GM18909 (cell line): ENCODE measurements at regions not wholly inside any gene's neighbourhood (a gene's known extent, or its start where the extent isn't known, plus 50 kb on each side); places are given as distances from the start of the nearest gene placed in this dataset.
A peak's percentile ranks its signal among the peaks of the same experiment; 100 is the strongest.
"Not testable (repeated sequence)": the region's sequence is repeated elsewhere in the genome, so short reads cannot be mapped to it uniquely, and the experiment has no call there.

Source experiments
- ATAC-seq: cut with Tn5 transposase; IDR thresholded peaks from one replicate; pipeline ENCODE4 v1.9.1; 2021; ENCODE audit warnings: mild to moderate bottlenecking; ENCODE audit not compliant: unreplicated experiment, poor library complexity

DNA sequence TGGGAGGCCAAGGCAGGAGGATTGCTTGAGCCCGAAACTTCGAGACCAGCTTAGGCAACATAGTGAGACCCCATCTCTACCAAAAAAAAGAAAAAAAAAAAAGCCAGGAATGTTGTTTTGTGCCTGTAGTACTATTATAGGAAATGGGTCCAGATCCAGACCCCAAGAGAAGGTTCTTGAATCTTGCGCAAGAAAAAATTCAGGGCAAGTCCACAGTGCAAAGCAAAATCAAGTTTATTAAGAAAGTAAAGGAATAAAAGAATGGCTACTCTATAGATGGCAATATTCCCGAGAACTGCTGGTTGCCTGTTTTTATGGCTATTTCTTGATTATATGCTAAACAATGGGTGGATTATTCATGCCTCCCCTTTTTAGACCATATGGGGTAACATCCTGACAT lies 51.2 kb upstream of the RDX start:
- no peak for ATAC-seq

DNA sequence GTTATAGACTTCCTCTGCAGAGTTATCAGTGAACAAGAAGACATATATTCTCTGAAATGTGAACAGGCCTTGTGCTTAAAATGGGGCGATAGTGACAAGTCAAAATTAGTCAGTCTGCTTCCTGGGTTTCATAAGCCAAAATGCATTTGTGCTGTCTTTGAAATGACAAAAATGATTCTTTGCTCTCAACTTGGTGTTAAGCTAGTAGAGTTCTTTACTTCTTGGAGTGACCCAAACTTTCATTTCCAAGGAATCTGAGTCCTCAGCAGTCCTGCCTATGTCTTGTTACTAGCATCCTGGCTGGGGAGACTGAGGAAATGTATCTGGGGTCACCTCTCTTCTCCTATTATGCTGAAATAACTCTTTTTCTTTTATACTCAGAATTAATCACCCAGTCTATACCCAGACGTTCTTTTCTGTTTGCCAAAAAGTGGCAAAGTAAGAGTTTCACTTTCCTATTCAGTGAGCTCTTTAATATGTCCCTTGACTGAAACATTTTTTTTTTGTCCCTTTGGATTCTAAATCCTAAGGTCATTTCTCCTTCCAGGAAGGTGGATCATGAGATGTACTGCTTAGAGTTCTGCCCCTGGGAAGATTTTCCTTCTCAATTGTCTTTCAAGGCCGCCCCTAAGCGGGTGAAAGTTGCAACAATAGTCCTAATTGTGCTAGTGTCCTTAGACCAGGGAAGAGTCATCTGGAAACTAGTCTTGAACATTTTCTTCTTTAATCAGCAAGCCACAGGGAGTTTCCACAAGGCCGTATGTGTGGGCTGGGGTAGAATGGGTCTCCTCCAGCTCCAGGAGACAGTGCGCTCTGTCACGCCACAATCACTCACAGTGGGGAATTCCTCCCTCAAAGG lies 53.0 kb upstream of the RDX start:
- peak; percentile 85 for ATAC-seq

DNA sequence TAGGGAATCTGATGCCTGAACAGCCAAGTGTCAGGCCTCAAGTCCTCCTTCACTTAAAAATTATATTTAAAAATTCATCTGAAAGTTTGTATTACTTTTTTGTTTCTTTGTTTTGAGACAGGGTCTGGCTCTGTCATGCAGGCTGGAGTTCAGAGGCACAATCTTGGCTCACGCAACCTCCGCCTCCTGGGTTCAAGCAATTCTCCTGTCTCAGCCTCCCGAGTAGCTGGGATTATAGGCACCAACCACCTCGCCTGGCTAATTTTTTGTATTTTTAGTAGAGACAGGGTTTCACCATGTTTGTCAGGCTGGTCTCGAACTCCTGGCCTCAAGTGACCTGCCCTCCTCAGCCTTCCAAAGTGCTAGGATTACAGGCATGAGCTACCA lies 53.6 kb upstream of the RDX start:
- ATAC-seq, result not testable (repeated sequence)

DNA sequence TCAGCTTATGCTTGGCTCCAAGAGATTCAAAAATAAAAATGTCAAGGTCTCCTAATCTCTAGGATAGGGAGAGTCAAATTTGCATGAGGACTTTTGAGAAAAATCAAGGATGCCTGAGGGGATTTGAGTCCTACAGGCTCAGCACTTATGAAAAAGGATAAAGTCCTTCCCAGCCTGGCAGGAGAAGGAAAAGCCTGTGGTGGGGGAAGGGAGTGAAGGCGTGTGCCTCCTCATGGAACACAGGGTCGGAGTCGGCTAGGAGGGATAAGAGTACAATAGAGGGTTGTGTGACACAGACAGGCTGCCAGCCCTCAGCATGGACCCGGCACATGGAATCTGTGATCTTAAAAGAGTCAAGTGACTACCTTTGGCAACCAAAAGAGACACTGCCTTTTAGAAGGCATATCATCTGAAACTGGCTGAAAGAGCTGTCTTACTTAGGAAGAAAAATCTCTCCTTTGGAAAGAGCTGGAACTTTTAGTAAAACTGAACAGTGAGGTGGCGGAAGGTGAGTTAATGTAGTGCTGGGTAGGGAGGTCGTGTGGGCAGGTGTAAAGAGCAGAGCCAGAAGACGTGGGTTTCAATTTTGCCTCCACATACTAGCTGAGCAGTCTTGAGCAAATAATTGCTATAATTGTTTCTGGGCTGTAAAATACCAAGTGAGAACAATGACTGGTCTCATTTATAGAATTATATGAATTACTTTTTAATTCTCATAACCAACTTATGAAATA lies 58.8 kb upstream of the RDX start:
- ATAC-seq, result no peak

DNA sequence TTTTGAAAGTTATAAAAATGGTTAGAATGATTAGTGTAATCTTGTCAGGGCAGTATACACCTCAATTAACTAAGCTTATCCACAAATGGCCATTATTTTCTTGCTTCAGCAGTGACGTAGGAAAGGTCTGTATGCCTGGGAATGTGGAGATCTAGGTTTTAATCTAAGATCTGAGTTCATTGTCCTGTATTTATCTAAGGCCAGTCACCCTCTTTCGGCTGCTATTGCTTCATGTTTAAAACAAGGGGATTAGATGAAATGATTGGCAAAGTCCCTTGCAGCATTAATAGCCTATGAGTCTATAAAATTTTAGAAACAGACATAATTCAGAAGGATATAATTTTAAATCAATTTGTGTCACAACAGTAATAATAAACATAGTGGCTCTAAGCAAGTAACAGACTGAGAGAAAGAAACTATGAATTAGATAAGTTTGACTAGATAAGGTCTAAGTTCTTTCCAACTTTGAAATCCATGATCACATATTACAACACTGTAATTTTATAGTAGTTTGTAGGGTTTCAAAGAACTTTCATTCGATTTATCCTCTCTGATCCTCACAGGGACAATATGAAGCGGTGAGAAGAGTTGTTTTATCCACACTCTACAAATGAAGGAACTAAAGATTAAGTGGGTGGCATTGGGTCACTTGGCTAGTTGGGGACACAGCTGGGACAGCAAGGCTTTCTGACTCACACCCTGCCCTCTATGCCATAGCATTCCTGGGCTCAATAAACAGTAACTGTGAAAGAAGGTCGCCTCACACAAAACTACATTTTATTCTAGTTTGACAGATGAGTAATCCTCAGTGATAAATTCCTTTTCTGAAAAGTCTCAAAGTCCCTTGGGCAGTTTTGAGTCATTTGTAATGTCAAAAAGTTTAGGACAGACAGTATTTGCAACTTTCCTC lies 60.6 kb upstream of the RDX start:
- ATAC-seq, result no peak

DNA sequence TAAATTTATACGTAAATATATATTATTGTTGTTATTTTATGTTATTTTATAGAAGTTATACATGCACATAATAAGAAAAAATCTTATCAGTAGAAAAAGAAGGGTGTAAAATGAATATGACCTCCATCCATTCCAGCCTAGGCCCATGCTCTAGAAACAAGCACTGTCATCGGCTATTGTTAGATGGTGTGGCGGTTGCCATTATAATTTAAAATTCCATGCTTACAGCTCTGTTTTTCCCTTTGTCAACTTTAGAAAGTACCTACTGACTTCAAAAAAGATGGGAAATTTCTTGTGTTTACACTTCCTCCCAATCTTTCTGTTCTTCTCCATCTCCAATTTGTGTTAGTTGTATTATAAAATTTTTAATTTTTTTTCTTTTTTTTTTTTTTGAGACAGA lies 61.9 kb upstream of the RDX start:
- ATAC-seq, result no peak

DNA sequence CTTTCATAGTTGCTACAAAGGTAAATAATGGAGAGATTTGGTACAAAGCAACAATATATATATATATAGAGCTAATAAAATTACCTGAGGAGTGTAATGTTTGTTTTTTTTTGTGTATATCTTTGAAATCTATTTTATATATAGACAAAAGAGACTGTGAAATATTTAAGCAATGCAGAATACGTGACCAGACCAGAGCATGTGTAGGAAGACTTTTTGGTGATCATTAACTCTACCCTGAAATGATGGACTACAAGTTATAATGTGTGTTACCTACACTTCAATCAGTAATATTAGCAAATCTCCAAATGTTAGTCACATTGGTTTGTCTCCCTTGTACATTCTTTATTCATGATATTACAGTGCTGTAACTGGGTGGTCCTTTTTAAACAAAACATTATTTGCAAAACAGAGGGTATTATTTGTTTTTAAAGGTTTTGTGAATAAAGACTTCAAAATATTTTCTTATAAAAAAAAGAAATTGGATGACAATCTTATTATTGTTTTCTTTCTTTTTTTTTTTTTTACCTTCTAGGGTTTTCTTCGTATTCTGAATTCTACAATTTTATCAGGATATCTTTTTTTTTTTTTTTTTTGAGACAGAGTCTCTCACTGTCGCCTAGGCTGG lies 64.5 kb upstream of the RDX start:
- ATAC-seq, result not testable (repeated sequence)

DNA sequence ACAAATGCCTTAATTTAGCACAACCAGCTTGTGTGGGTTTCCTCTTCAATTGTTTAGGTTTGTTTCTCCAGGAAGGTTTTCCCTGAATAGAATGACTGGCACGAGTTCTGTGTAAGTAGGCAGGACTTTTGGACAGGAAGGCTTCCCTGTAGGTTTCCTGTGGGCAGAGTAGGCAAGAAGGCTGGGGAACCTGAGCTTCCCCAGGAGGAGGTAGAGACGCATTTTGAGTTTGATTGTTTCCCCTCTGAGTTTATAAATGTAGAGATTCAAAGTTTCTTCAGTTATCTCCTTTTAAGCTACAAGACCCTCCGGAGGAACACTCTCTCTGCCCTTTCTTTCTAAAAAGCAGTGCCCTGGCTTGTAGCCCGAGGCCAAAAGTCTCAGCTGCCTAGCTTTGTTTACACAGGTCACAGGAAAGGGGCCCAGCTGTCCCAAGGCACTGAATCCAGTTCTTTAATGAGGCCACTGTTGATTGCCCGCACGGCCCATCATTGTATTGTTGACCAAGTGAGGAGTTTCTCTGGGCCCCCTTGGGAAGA lies 66.6 kb upstream of the RDX start:
- no peak for ATAC-seq

DNA sequence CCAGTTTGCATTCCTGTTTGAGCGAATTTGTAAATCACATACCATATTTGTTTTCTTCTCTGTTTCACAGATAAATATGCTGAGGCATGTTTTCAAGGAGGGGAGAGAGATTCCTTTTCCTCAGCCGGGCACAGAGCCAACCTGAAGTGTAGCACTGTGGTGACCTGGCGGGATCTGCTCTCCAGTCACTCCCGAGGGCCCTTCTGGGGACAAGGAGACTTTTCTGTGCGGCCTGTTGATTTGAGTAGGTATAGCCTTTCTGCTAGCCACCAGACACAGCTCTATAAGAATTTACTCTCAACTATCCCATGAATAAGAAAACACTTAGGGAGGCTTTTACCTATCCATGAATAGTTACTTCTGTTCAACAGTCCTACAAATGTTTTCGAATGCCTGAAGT lies 63.5 kb upstream of the FDX1 start:
- no peak for ATAC-seq

DNA sequence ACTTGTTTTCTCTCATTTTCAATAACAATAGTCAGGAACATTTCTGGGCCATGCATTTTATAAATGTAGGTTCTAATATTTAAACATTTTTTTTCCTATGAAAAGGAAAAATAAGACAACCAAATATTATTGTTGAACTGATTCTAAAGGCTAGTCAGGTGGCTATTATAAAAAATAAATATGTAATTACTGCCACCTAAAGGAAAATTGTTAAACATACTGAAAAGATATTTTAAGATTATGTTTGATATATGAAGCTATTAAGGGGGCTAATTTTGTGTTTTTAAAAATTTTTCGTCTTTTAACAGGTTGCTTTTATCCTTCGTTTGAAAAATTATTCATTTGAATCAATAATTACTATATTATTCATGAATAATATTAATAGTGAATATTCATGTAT lies 62.2 kb upstream of the FDX1 start:
- ATAC-seq, result no peak

DNA sequence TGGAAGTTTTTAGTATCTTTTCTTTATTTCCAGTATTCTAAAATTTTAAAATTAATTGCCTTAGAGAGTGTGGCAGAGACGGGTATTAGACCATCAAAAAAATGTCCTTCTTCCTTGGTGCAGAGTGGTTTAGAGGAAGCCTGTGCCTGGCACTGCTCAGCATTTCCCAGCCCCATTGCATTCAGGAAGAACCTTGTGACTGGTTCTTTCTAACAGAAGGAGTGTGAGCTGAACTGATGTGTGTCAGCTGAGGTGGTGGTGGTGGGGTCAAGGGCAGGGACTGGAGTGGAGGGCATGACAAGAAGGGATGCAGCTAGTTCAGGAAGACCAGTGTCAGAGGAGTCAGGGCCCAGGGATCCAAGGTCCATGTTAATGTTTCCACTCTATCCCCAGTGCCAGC lies 58.7 kb upstream of the FDX1 start:
- ATAC-seq, result no peak

DNA sequence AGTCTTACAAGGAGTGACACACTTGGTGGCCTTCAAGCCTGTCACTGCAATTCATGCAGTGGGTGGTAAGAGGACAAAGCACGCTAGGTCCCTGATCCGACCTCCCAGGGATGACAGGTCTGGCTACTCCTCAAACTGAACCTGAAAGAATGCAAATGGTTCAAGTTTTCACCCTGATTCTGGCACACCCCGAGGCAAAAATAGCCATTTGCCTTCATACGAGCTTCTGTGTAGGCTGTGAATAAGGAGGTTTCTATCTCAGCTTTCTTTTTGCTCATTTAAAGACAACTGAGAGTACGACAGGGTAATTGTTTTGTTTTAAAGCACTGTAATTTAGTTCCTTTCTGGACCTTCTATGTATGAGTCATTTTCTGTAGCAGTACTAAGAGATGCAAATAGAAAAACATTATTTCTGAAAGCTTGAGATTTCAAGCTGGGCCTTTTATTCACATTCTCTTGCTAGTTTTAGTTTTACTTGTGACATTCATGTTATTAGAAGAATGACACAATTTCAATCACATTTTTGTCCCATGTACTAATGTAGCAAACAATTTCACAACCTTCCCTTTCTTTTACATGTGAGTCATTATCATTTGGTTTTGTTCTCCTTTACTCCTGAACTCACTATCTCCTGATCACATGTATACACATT lies 56.6 kb upstream of the FDX1 start:
- peak; percentile 93 for ATAC-seq

DNA sequence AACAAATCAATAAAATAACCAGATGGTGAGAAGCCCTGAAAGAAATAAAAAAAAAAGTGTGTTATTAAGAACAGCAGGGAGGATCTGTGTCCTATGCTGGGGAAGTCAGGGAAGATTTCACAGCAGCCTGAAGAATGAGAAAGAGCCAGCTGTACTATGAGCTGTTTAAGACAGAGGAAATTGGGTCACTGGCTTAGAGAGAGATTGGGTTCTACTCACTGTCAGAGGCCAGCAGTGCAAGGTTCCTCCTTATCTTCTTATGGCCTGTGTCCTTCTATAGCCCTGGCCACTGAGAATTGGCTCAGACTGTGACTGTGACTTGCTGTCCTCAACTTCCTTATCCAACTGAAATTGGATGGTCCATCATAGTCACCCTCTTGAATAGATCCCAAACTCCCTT lies 54.8 kb upstream of the FDX1 start:
- no peak for ATAC-seq

DNA sequence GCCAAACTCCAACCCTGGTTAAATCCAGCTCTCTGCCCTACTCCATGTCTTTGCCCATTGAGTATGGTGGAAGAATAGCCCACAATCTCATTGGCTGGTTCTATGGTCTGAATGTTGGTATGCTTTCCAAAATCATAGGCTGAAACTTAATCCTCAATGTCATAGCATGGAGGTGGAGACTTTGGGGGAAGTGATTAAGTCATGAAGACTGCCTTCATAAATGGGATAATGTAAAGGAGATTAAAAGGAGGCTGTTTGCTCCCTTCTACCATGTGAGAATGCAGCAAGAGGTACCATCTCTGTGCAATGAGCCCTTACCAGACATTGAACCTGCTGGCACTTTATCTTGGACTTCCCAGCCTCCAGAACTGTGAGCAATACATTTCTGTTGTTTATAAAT lies 54.4 kb upstream of the FDX1 start:
- ATAC-seq, result no peak

DNA sequence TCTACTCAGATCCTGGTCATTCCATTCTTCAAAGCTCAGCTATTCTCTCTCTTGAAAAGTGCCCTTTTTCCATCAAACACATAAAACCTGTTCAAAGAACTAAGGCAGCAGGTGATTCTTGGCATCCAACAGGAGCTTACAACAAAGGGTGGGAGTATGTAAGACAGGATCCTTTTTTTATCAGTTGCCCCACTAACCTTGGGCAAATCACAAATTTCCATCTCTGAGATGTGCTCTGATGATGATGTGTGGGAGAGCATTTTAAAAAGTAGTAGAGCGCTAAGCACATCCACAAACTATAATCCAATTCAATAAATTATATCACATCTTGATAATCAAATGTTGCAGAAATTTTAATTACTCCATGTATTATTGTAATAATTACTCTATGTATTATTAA lies 53.7 kb upstream of the FDX1 start:
- ATAC-seq, result no peak

DNA sequence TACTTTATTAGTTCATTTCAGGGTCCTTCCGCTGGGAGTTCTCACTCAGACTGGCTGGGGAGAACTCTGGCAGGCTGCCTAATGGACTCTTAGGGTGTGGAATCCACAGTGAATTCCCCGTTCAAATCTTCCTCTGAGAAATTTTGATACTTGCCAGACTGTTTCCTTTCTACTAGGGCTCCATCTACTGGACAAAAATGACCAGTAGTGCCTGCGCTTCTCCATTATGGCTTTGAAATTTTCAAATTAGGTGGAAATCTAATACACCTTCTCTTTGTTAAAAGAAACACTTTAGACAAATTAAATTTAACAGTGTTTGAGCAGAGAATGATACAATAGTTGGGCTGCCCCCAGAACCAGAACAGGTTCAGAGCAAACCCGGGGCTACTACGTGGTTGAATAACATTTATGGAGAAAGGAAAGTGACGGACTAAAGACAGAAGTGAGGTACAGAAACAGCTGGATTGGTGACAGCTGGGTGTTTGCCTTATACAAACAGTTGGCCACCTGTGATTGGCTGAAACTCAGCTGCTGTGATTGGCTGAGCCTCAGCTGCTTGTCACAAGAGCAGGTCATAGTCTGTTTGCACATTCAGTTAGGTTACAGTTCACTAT lies 52.9 kb upstream of the FDX1 start:
- ATAC-seq, result peak; percentile 41

DNA sequence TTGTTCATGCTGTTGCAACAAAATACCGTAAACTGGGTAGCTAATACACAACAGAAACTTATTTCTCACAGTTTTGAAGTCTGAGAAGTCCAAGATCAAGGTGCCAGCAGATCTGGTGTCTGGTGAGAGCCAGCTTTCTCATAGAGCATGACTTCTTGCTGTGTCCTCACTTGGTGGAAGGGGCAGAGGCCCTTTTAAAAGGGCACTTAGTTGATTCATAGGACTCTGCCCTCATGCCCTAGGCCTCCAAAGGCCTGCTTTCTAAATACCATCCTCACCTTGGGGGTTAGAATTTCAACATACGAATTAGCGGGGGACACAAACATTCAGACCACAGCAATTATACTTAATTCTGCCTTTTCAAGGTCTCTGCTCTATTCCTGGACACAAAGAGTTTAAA lies 52.3 kb upstream of the FDX1 start:
- ATAC-seq, result no peak

DNA sequence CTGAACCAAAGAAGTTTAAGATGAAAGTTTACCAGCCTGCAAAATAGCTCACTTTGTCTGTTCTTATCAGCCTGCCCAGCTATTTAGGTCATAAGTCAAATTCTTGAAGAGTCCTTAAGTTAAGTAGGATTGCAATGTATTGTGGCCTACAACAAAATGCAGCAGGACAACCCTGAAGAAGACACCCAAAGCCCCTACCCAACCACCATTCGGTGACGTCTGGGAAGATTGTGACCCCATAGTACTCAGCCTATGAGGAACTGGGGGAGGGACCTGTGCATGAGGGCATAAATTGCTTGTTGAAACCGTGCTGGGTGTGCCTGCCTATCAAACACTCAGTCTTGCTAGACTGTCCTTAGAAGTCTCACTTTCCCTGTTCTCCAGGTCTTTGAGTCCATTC lies 50.5 kb upstream of the FDX1 start:
- no peak for ATAC-seq

DNA sequence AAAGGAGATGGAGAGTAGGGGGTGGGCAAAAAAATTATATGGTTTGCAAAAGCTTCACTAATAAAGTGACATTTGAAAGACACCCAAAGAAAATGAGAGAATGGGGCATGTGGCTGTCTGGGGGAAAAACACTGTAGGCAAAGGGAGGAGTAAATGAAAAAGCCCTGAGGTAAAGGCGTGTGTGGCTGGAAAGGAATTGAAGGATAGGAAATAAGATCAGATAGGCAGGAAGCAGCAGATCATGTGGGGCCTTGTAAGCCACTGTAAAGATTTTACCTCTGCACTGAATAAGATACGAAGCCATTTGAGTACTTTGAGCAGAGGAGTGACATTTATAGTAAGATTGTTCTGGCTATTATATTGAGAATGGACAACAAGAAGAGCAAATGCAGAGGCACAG lies 49.8 kb upstream of the FDX1 start:
- no peak for ATAC-seq
